Adrenal gland (tissue), 5 donors: ENCODE measurements at regions not wholly inside any gene's neighbourhood (a gene's known extent, or its start where the extent isn't known, plus 50 kb on each side); places are given as distances from the start of the nearest gene placed in this dataset.

Experiments
- POLR2A ChIP-seq, 2 donors: fragments of 450-650 bp; IDR thresholded peaks; one replicate each; pipeline ENCODE4 v1.6.1; 2017; ENCODE audit warnings: antibody characterized with exemption in 2 of 2, mild to moderate bottlenecking in 2 of 2, moderate library complexity in 1 of 2
- TF ChIP-seq, protein P1 (sequence below), 6 experiments: fragments of 450-650 bp in 4 of 6; fragments of 200-600 bp in 2 of 6; sonication (generic) in 1 of 6; IDR thresholded peaks; 1 replicate in 5 of 6; 2 replicates in 1 of 6; pipeline versions ENCODE4 v1.5.1 to v1.8.0; 2016 to 2021; ENCODE audit warnings: antibody characterized with exemption in 6 of 6, mild to moderate bottlenecking in 2 of 6, moderate library complexity in 1 of 6
- donor health status: DM: no; HTN: no; CAD: no.

- TF ChIP-seq POLR2A (IDR thresholded peaks at IDR 0.05) = no peak
- TF ChIP-seq, protein P1, sequence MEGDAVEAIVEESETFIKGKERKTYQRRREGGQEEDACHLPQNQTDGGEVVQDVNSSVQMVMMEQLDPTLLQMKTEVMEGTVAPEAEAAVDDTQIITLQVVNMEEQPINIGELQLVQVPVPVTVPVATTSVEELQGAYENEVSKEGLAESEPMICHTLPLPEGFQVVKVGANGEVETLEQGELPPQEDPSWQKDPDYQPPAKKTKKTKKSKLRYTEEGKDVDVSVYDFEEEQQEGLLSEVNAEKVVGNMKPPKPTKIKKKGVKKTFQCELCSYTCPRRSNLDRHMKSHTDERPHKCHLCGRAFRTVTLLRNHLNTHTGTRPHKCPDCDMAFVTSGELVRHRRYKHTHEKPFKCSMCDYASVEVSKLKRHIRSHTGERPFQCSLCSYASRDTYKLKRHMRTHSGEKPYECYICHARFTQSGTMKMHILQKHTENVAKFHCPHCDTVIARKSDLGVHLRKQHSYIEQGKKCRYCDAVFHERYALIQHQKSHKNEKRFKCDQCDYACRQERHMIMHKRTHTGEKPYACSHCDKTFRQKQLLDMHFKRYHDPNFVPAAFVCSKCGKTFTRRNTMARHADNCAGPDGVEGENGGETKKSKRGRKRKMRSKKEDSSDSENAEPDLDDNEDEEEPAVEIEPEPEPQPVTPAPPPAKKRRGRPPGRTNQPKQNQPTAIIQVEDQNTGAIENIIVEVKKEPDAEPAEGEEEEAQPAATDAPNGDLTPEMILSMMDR (IDR thresholded peaks at IDR 0.05) = no peak
Observed at GRCh38 chr6:92559003-92559402, 860.4 kb downstream of the EPHA7 start.
